GM19351 (cell line): ENCODE measurements at regions not wholly inside any gene's neighbourhood (a gene's known extent, or its start where the extent isn't known, plus 50 kb on each side); places are given as distances from the start of the nearest gene placed in this dataset.

Experiments used
- ATAC-seq: cut with Tn5 transposase; IDR thresholded peaks from one replicate; pipeline ENCODE4 v1.9.1; 2021; ENCODE audit warnings: mild to moderate bottlenecking, moderate library complexity; ENCODE audit not compliant: unreplicated experiment

GRCh38 chr3:31275038-31275572, 257.6 kb upstream of the STT3B start:
- no peak for ATAC-seq

- no peak for ATAC-seq
These were observed 257.1 kb upstream of the STT3B start for GRCh38 chr3:31275583-31275982.

GRCh38 chr3:31277582-31277981, 255.1 kb upstream of the STT3B start:
- ATAC-seq = no peak

GRCh38 chr3:31278532-31278931, 254.2 kb upstream of the STT3B start:
- ATAC-seq = no peak

- ATAC-seq = no peak
These were observed 247.9 kb upstream of the STT3B start for GRCh38 chr3:31284776-31285175.

- ATAC-seq = no peak
These were observed 246.8 kb upstream of the STT3B start for GRCh38 chr3:31285833-31286486.

- ATAC-seq = no peak
These were observed 244.5 kb upstream of the STT3B start for GRCh38 chr3:31288224-31288623.

GRCh38 chr3:31288641-31289100, 244.1 kb upstream of the STT3B start:
- ATAC-seq = no peak

- ATAC-seq = no peak
These were observed 243.1 kb upstream of the STT3B start for GRCh38 chr3:31289584-31289983.

GRCh38 chr3:31290046-31290445, 242.7 kb upstream of the STT3B start:
- no peak for ATAC-seq

GRCh38 chr3:31291818-31292217, 240.9 kb upstream of the STT3B start:
- no peak for ATAC-seq

- no peak for ATAC-seq
These were observed 238.1 kb upstream of the STT3B start for GRCh38 chr3:31294430-31295149.

GRCh38 chr3:31295150-31295765, 237.5 kb upstream of the STT3B start:
- no peak for ATAC-seq

- no peak for ATAC-seq
These were observed 234.9 kb upstream of the STT3B start for GRCh38 chr3:31297726-31298298.

- no peak for ATAC-seq
These were observed 232.0 kb upstream of the STT3B start for GRCh38 chr3:31300456-31301443.

- ATAC-seq = no peak
These were observed 230.4 kb upstream of the STT3B start for GRCh38 chr3:31302343-31302742.

- ATAC-seq = no peak
These were observed 227.4 kb upstream of the STT3B start for GRCh38 chr3:31305340-31305739.

GRCh38 chr3:31307131-31307785, 225.5 kb upstream of the STT3B start:
- no peak for ATAC-seq

- no peak for ATAC-seq
These were observed 221.2 kb upstream of the STT3B start for GRCh38 chr3:31311559-31311958.

- no peak for ATAC-seq
These were observed 220.3 kb upstream of the STT3B start for GRCh38 chr3:31312400-31312799.
